ENCODE measurements at regions not wholly inside any gene's neighbourhood (a gene's known extent, or its start where the extent isn't known, plus 50 kb on each side); places are given as distances from the start of the nearest gene placed in this dataset.

- ChIA-PET CTCF (no interaction called here), POLR2A (interaction anchor here (0.6 kb wide), 1 partner anchor 260 kb away, joined by 3 read pairs; no protein-coding TSS in a partner anchor)
- Mint-ChIP-seq H3K36me3 (ENCODE audit: low read depth) (no peaks in the 10 kb centered on the region), H3K9me3 (no peaks in the 10 kb centered on the region), H3K4me1 (ENCODE audit: low read depth) (no peaks in the 10 kb centered on the region), H3K27ac (no peak overlapping the region), H3K4me3 (no peak overlapping the region), H3K27me3 (no peaks in the 10 kb centered on the region)
- DNase-seq = no peak
- ATAC-seq = no peak
- intact Hi-C loops (cut with micrococcal nuclease) = no loop called here
- TF ChIP-seq, protein P1, sequence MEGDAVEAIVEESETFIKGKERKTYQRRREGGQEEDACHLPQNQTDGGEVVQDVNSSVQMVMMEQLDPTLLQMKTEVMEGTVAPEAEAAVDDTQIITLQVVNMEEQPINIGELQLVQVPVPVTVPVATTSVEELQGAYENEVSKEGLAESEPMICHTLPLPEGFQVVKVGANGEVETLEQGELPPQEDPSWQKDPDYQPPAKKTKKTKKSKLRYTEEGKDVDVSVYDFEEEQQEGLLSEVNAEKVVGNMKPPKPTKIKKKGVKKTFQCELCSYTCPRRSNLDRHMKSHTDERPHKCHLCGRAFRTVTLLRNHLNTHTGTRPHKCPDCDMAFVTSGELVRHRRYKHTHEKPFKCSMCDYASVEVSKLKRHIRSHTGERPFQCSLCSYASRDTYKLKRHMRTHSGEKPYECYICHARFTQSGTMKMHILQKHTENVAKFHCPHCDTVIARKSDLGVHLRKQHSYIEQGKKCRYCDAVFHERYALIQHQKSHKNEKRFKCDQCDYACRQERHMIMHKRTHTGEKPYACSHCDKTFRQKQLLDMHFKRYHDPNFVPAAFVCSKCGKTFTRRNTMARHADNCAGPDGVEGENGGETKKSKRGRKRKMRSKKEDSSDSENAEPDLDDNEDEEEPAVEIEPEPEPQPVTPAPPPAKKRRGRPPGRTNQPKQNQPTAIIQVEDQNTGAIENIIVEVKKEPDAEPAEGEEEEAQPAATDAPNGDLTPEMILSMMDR (IDR thresholded peaks at IDR 0.05) = no peak
These were observed 132.9 kb downstream of the C3orf38 start for GRCh38 chr3:88282528-88283241.

DNA sequence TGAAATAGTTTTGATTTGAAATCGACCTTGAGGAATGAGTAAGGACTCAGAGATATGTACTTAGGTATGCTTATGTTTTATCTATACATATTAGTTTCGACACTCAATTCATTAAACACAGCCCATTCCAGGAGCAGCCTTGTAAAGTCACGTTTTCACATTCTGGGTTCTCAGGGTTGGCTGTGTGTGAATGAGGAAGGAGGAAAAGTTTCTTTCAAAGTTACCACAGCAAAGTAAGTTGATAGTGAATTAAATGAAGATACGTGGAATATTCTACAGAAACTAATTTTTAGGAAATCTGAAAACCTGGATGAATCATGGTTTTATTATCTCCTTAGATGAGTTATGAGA is 133.5 kb downstream of the C3orf38 start:
- no peaks in the 10 kb centered on the region for H3K9me3 Mint-ChIP-seq

GRCh38 chr3:88291486-88291885 is 141.7 kb downstream of the C3orf38 start:
- no peaks in the 10 kb centered on the region for H3K36me3 Mint-ChIP-seq (ENCODE audit: low read depth)
- H3K9me3 Mint-ChIP-seq = no peaks in the 10 kb centered on the region
- H3K27me3 Mint-ChIP-seq = no peaks in the 10 kb centered on the region
- H3K4me3 Mint-ChIP-seq = no peak overlapping the region
- DNase-seq (no peak), ATAC-seq (no peak)
- intact Hi-C loops (cut with micrococcal nuclease) = no loop called here
- no peaks in the 10 kb centered on the region for H3K4me1 Mint-ChIP-seq (ENCODE audit: low read depth)
- no peak overlapping the region for H3K27ac Mint-ChIP-seq
- TF ChIP-seq, protein P1 (IDR thresholded peaks at IDR 0.05) = no peak
- ChIA-PET CTCF (no interaction called here), POLR2A (no interaction called here)

More for the DNA sequence above, 133.5 kb downstream of the C3orf38 start:
- TF ChIP-seq, protein P1 (IDR thresholded peaks at IDR 0.05) = no peak
- intact Hi-C loops (cut with micrococcal nuclease) = no loop called here
- ChIA-PET CTCF (no interaction called here), POLR2A (interaction anchor here (0.6 kb wide), 1 partner anchor 259 kb away, joined by 3 read pairs; no protein-coding TSS in a partner anchor)
- H3K36me3 Mint-ChIP-seq (ENCODE audit: low read depth) = no peaks in the 10 kb centered on the region
- H3K27me3 Mint-ChIP-seq = no peaks in the 10 kb centered on the region
- H3K27ac Mint-ChIP-seq = no peak overlapping the region
- no peak overlapping the region for H3K4me3 Mint-ChIP-seq
- no peaks in the 10 kb centered on the region for H3K4me1 Mint-ChIP-seq (ENCODE audit: low read depth)
- DNase-seq = no peak
- no peak for ATAC-seq

GRCh38 chr3:88298189-88298588 is 148.4 kb downstream of the C3orf38 start:
- no peak overlapping the region for H3K27ac Mint-ChIP-seq
- no peaks in the 10 kb centered on the region for H3K27me3 Mint-ChIP-seq
- POLR2A ChIA-PET = no interaction called here
- ATAC-seq (no peak), DNase-seq (no peak)
- CTCF ChIA-PET = no interaction called here
- intact Hi-C loops (cut with micrococcal nuclease) = no loop called here
- TF ChIP-seq, protein P1 (IDR thresholded peaks at IDR 0.05) = no peak
- no peaks in the 10 kb centered on the region for H3K9me3 Mint-ChIP-seq
- H3K4me1 Mint-ChIP-seq (ENCODE audit: low read depth) = no peaks in the 10 kb centered on the region
- H3K36me3 Mint-ChIP-seq (ENCODE audit: low read depth) = no peaks in the 10 kb centered on the region
- H3K4me3 Mint-ChIP-seq = no peak overlapping the region

DNA sequence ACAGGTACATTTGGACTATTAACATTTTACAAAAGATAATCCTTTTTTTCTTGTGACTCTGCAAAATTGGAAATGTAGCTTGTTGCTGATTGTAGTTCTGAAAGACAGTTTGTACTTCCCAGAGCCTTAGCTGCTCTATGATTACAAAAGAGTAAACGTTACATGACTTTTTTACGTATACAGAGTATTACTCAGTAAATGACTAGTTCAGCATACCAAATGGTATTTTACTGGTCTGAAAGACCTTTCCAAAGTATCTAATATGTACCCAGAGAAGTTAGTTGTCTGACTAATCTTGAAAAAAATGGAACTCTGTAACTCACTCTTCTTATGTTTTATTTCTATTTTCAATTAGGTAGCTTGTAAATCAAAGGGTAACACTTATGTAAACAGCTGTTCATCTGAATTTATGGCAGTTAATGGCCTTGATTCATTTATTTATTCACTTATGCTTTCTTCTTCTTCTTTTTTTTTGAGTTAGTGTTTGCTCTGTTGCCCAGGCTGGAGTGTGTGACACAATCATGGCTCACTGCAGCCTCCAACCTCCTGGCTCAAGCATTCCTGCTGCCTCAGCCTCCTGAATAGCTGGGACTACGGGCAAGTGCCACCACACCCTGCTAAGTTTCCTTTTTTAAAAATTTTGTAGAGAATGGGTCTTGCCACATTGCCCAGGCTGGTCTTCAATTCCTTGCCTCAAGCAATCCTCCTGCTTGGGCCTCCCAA is 151.7 kb downstream of the C3orf38 start:
- ATAC-seq = no peak
- Mint-ChIP-seq H3K27ac (no peak overlapping the region), H3K9me3 (peaks cover 1% of the 10 kb centered on the region), H3K4me3 (no peak overlapping the region), H3K4me1 (ENCODE audit: low read depth) (no peaks in the 10 kb centered on the region), H3K36me3 (ENCODE audit: low read depth) (no peaks in the 10 kb centered on the region), H3K27me3 (no peaks in the 10 kb centered on the region)
- POLR2A ChIA-PET = no interaction called here
- CTCF ChIA-PET = interaction anchor here (0.7 kb wide), 1 partner anchor 11 kb away, joined by 4 read pairs; no protein-coding TSS in a partner anchor
- DNase-seq = no peak
- intact Hi-C loops (cut with micrococcal nuclease) = no loop called here
- TF ChIP-seq, protein P1 (IDR thresholded peaks at IDR 0.05) = no peak
